Osteoblast (primary cell): ENCODE measurements at regions not wholly inside any gene's neighbourhood (a gene's known extent, or its start where the extent isn't known, plus 50 kb on each side); places are given as distances from the start of the nearest gene placed in this dataset.
A peak's percentile ranks its signal among the peaks of the same experiment; 100 is the strongest.

ENCODE experiments used
- DNase-seq: peaks from one replicate; pipeline ENCODE4 v3.0.0; 2011; ENCODE audit warnings: low spot score, mixed read lengths; ENCODE audit not compliant: insufficient read length; ENCODE audit errors: missing footprints
- H2AFZ ChIP-seq: 2 replicates; pipeline ENCODE4 v1.6.0; 2011; ENCODE audit warnings: mild to moderate bottlenecking, low read length
- H3K27ac ChIP-seq: 2 replicates; pipeline ENCODE4 v1.5.1; 2011; ENCODE audit warnings: mild to moderate bottlenecking, low read depth, low read length, moderate library complexity
- H3K27me3 ChIP-seq: 2 replicates; pipeline ENCODE4 v1.6.0; 2012; ENCODE audit warnings: mild to moderate bottlenecking, control low read depth, inconsistent platforms, low read length, moderate library complexity; ENCODE audit not compliant: insufficient read depth
- H3K36me3 ChIP-seq: 2 replicates; pipeline ENCODE4 v1.5.1; 2011; ENCODE audit warnings: mild to moderate bottlenecking, low read length, control low read depth, moderate library complexity; ENCODE audit not compliant: insufficient read depth
- H3K4me1 ChIP-seq: 2 replicates; pipeline ENCODE4 v1.5.1; 2011; ENCODE audit warnings: mild to moderate bottlenecking, low read length, control low read depth, moderate library complexity; ENCODE audit not compliant: insufficient read depth
- H3K4me2 ChIP-seq: 2 replicates; pipeline ENCODE4 v1.6.0; 2011; ENCODE audit warnings: mild to moderate bottlenecking, low read length; ENCODE audit not compliant: insufficient read depth
- H3K4me3 ChIP-seq: fragments of 200-600 bp; sonication (generic); 3 replicates; pipeline ENCODE4 v1.5.1; 2012; ENCODE audit warnings: mild to moderate bottlenecking, low read length, inconsistent platforms; ENCODE audit not compliant: insufficient read depth
- H3K79me2 ChIP-seq: 2 replicates; pipeline ENCODE4 v1.6.0; 2012; ENCODE audit warnings: mild to moderate bottlenecking, low read length, control low read depth, inconsistent platforms; ENCODE audit not compliant: insufficient read depth
- H3K9me3 ChIP-seq: 2 replicates; pipeline ENCODE4 v1.5.1; 2011; ENCODE audit warnings: low read depth, low read length, control low read depth
- H4K20me1 ChIP-seq: 2 replicates; pipeline ENCODE4 v1.6.0; 2012; ENCODE audit warnings: mild to moderate bottlenecking, low read length, control low read depth; ENCODE audit not compliant: insufficient read depth
- CTCF ChIP-seq: IDR thresholded peaks from 2 replicates; pipeline ENCODE4 v1.5.1; 2011; ENCODE audit warnings: mild to moderate bottlenecking, low read depth, low read length, moderate library complexity; ENCODE audit errors: extremely low read depth

- Histone ChIP-seq H2AFZ (no peak overlapping the region), H3K27ac (no peak overlapping the region), H4K20me1 (no peaks in the 10 kb centered on the region), H3K9me3 (no peaks in the 10 kb centered on the region), H3K79me2 (no peaks in the 10 kb centered on the region), H3K36me3 (no peaks in the 10 kb centered on the region), H3K4me3 (no peak overlapping the region), H3K27me3 (no peaks in the 10 kb centered on the region), H3K4me2 (no peak overlapping the region), H3K4me1 (no peaks in the 10 kb centered on the region)
- no peak for TF ChIP-seq CTCF
- DNase-seq, result no peak
Measured at GRCh38 chr2:137881711-137882110, 82.6 kb upstream of the HNMT start.

DNA sequence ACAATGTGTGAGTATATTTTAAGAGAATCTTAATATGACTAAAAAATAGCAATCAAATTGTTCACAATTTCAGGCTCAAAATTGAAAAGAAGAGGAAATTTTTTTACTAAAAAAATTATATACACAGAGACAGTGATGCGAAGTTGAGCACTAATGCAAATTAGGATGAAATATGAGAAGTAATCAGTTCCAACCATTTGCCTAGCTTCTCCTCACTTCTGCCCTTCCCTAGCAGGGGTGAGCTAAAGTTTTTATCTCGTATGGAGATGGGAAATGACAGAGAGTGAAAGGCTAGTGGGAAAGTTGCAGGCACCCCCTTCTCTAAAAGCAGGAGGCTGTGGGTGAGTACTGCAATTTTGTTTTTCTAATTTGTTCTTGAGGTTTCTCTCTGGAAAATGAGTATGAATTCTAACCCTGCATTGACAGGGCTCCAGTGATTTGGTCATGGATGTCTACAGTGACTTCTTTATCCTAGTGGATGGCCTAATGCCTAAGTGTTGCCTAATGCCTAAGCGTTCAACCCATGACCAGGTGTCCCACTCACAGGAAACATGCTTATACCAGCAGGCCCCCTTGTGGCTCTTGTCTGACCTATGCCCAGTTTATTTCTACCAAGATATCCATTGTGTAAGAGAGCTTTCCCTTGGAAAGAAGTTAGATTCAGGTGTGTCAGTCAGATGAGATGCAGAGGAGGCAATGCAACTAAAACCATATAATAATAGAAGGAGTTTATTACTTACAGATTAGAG is 78.0 kb upstream of the HNMT start:
- Histone ChIP-seq H3K27ac (no peak overlapping the region), H3K79me2 (no peaks in the 10 kb centered on the region), H4K20me1 (no peaks in the 10 kb centered on the region), H3K4me2 (no peak overlapping the region), H3K4me3 (no peak overlapping the region), H3K9me3 (no peaks in the 10 kb centered on the region), H2AFZ (no peak overlapping the region), H3K27me3 (no peaks in the 10 kb centered on the region), H3K4me1 (no peaks in the 10 kb centered on the region), H3K36me3 (no peaks in the 10 kb centered on the region)
- no peak for TF ChIP-seq CTCF
- no peak for DNase-seq

GRCh38 chr2:137888845-137889244 is 75.4 kb upstream of the HNMT start:
- Histone ChIP-seq H3K27ac (no peak overlapping the region), H3K9me3 (no peaks in the 10 kb centered on the region), H4K20me1 (no peaks in the 10 kb centered on the region), H2AFZ (no peak overlapping the region), H3K4me3 (no peak overlapping the region), H3K4me1 (no peaks in the 10 kb centered on the region), H3K36me3 (no peaks in the 10 kb centered on the region), H3K79me2 (no peaks in the 10 kb centered on the region), H3K27me3 (no peaks in the 10 kb centered on the region), H3K4me2 (no peak overlapping the region)
- DNase-seq, result peak; percentile 44
- TF ChIP-seq CTCF, result peak; percentile 63

GRCh38 chr2:137892739-137893138 is 71.5 kb upstream of the HNMT start:
- Histone ChIP-seq H2AFZ (no peak overlapping the region), H3K79me2 (no peaks in the 10 kb centered on the region), H3K27ac (no peak overlapping the region), H3K36me3 (no peaks in the 10 kb centered on the region), H3K4me3 (no peak overlapping the region), H3K4me1 (no peaks in the 10 kb centered on the region), H4K20me1 (no peaks in the 10 kb centered on the region), H3K9me3 (no peaks in the 10 kb centered on the region), H3K4me2 (no peak overlapping the region), H3K27me3 (no peaks in the 10 kb centered on the region)
- no peak for TF ChIP-seq CTCF
- DNase-seq, result no peak
